Endothelial cell (in vitro differentiated cells): ENCODE measurements at regions not wholly inside any gene's neighbourhood (a gene's known extent, or its start where the extent isn't known, plus 50 kb on each side); places are given as distances from the start of the nearest gene placed in this dataset.

Experiments used
- DNase-seq: peaks from one replicate; pipeline ENCODE4 v3.0.0; 2021; ENCODE audit warnings: low spot score
- H3K27ac Mint-ChIP-seq: one replicate; pipeline ENCODE4 v1.8.0; 2021; ENCODE audit warnings: mixed read lengths, inconsistent platforms; ENCODE audit not compliant: unreplicated experiment
- H3K27me3 Mint-ChIP-seq: one replicate; pipeline ENCODE4 v1.8.0; 2021; ENCODE audit warnings: mild to moderate bottlenecking, moderate library complexity, mixed read lengths, inconsistent platforms; ENCODE audit not compliant: unreplicated experiment
- H3K36me3 Mint-ChIP-seq: one replicate; pipeline ENCODE4 v1.8.0; 2021; ENCODE audit warnings: mild to moderate bottlenecking, low read depth, mixed read lengths, inconsistent platforms; ENCODE audit not compliant: unreplicated experiment
- H3K4me1 Mint-ChIP-seq: one replicate; pipeline ENCODE4 v1.8.0; 2021; ENCODE audit warnings: mild to moderate bottlenecking, mixed read lengths, inconsistent platforms; ENCODE audit not compliant: unreplicated experiment
- H3K4me3 Mint-ChIP-seq: one replicate; pipeline ENCODE4 v1.8.0; 2021; ENCODE audit warnings: mild to moderate bottlenecking, mixed read lengths, inconsistent platforms; ENCODE audit not compliant: unreplicated experiment
- H3K9me3 Mint-ChIP-seq: one replicate; pipeline ENCODE4 v1.8.0; 2021; ENCODE audit warnings: mixed read lengths, inconsistent platforms; ENCODE audit not compliant: unreplicated experiment
- CTCF ChIP-seq: fragments of 200-600 bp; sonication (generic); IDR thresholded peaks from one replicate; pipeline ENCODE4 v1.5.0; 2021; ENCODE audit warnings: antibody characterized with exemption; ENCODE audit not compliant: unreplicated experiment

GRCh38 chr4:161008527-161008926, 1155.3 kb downstream of the FSTL5 start:
- no peaks in the 10 kb centered on the region for H3K27me3 Mint-ChIP-seq

GRCh38 chr4:161010227-161010626, 1153.6 kb downstream of the FSTL5 start:
- H3K9me3 Mint-ChIP-seq, result no peaks in the 10 kb centered on the region
- H3K36me3 Mint-ChIP-seq, result no peaks in the 10 kb centered on the region
- H3K4me1 Mint-ChIP-seq, result no peaks in the 10 kb centered on the region
- no peak for TF ChIP-seq CTCF
- DNase-seq, result no peak
- no peak overlapping the region for H3K4me3 Mint-ChIP-seq
- H3K27ac Mint-ChIP-seq, result no peak overlapping the region
- H3K27me3 Mint-ChIP-seq, result no peaks in the 10 kb centered on the region

More at GRCh38 chr4:161008527-161008926, 1155.3 kb downstream of the FSTL5 start:
- H3K4me1 Mint-ChIP-seq, result no peaks in the 10 kb centered on the region
- TF ChIP-seq CTCF, result no peak
- H3K9me3 Mint-ChIP-seq, result no peaks in the 10 kb centered on the region
- no peak for DNase-seq
- H3K4me3 Mint-ChIP-seq, result no peak overlapping the region
- H3K27ac Mint-ChIP-seq, result no peak overlapping the region
- H3K36me3 Mint-ChIP-seq, result no peaks in the 10 kb centered on the region
